NT2/D1 (cell line): ENCODE measurements at regions not wholly inside any gene's neighbourhood (a gene's known extent, or its start where the extent isn't known, plus 50 kb on each side); places are given as distances from the start of the nearest gene placed in this dataset.

ENCODE experiments used
- DNase-seq: peaks from one replicate; pipeline ENCODE4 v3.0.0-alpha.2; 2011; ENCODE audit warnings: low read depth, low spot score
- H3K27me3 ChIP-seq: 2 replicates; pipeline ENCODE4 v1.6.0; 2011; ENCODE audit warnings: mild to moderate bottlenecking; ENCODE audit not compliant: insufficient read length, insufficient read depth
- H3K36me3 ChIP-seq: 2 replicates; pipeline ENCODE4 v1.6.1; 2011; ENCODE audit warnings: mild to moderate bottlenecking, low read length, mixed read lengths; ENCODE audit not compliant: insufficient read depth, insufficient read length
- H3K4me1 ChIP-seq: 2 replicates; pipeline ENCODE4 v1.5.1; 2011; ENCODE audit not compliant: insufficient read depth, insufficient read length
- H3K4me3 ChIP-seq: 2 replicates; pipeline ENCODE4 v1.5.1; 2011; ENCODE audit warnings: low read depth; ENCODE audit not compliant: insufficient read length
- H3K9ac ChIP-seq: 2 replicates; pipeline ENCODE4 v1.6.0; 2011; ENCODE audit warnings: low read depth; ENCODE audit not compliant: insufficient read length
- H3K9me3 ChIP-seq: 2 replicates; pipeline ENCODE4 v1.5.1; 2011; ENCODE audit warnings: mild to moderate bottlenecking, low read length; ENCODE audit not compliant: insufficient read depth
- SUZ12 ChIP-seq: IDR thresholded peaks from 2 replicates; pipeline ENCODE4 v1.6.1; 2011; ENCODE audit not compliant: insufficient read length, insufficient read depth; ENCODE audit errors: extremely low read depth
- YY1 ChIP-seq: IDR thresholded peaks from 2 replicates; pipeline ENCODE4 v1.6.1; 2011; ENCODE audit not compliant: insufficient read length, insufficient read depth
- ZNF274 ChIP-seq: IDR thresholded peaks from 2 replicates; pipeline ENCODE4 v1.6.1; 2011; ENCODE audit warnings: mild to moderate bottlenecking, low read depth, low read length

DNA sequence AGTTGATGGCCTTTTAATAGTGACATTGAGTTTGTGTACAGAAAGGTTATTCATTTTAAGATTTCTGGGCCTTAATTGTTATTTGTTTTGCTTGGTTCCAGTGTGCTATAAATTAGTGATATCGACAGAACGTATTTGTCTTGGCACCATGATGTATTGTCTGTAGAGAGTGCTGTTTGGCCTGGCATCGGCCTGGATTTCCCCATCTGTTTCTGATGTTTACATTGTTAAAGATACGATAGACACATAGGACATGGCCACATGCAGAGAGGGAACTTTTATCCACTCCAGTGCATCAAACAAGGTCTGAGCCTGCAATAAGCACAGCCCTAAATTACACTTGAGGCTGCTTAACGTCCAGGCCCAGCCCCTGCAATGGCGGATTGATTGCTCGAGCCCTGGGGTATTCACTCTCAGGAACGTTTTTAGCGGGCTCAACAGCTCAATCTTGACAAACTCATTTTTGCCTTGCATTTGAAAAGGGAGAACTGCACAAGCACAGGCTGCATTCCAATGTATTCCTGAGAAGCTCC is 144.7 kb downstream of the SLC4A3 start:
- no peaks in the 10 kb centered on the region for H3K27me3 ChIP-seq
- TF ChIP-seq YY1 (no peak), SUZ12 (no peak), ZNF274 (no peak)
- H3K9me3 ChIP-seq, result no peaks in the 10 kb centered on the region
- H3K9ac ChIP-seq, result no peak overlapping the region
- H3K36me3 ChIP-seq, result no peaks in the 10 kb centered on the region
- H3K4me3 ChIP-seq, result no peak overlapping the region
- H3K4me1 ChIP-seq, result no peaks in the 10 kb centered on the region
- DNase-seq, result no peak

DNA sequence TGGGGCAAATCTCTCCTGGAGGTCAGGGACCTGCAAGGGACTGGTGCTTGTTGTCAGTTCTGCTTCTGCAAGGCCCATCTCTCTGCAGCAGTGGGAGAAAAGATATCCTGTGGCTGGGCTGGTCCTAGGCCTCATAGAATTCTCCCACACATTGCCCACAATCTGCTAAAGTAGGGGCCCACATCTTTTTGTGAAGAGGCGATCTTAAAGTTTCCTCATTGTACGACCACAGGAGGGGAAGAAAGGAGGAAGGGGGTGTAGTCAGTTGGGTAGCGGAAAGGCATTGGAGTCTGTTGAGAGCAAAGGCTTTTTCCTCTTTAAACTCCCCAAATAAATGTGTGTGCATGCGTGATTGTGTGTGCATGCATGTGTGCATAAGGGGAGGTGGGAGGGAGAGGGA is 145.3 kb downstream of the SLC4A3 start:
- H3K36me3 ChIP-seq, result no peaks in the 10 kb centered on the region
- H3K27me3 ChIP-seq, result no peaks in the 10 kb centered on the region
- no peak for DNase-seq
- H3K9me3 ChIP-seq, result no peaks in the 10 kb centered on the region
- H3K4me1 ChIP-seq, result no peaks in the 10 kb centered on the region
- no peak overlapping the region for H3K9ac ChIP-seq
- TF ChIP-seq SUZ12 (no peak), ZNF274 (no peak), YY1 (no peak)
- no peak overlapping the region for H3K4me3 ChIP-seq

DNA sequence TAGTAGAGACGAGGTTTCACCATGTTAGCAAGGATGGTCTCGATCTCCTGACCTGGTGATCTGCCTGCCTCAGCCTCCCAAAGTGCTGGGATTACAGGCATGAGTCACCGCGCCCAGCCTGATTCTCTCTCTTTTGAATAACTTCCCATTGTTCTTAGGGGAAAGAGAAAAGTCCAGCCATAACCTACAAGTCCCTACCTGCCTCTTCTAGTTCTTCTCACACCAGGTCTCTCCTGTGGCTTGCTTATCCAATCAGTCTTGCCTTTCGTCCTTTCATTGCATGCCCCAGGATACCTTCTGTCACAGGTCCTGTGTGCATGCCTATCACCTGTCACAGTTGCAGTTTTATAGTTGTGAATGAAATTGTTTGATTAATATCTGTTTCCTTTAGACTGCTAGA is 148.1 kb downstream of the SLC4A3 start:
- TF ChIP-seq ZNF274 (no peak), YY1 (no peak), SUZ12 (no peak)
- H3K27me3 ChIP-seq, result no peaks in the 10 kb centered on the region

DNA sequence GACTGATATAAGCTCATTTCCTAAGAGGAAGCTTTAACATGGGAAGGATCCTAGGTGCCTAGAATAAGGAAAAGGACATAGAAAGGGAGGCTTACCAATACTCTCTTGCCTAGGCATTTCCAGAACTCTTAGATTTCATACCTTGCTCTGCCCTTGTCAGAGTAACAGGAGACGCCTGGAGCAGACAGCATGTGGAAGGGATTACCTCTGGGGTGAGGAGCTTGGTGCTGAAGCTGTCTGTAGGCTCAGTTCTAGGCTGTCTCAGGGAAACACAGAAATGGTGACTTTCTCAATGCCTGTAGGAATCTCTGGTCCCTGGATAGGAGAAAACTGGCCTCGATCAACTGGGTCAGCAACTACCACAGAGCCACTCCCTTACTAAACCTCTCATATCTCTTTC is 150.0 kb downstream of the SLC4A3 start:
- Histone ChIP-seq H3K4me3 (no peak overlapping the region), H3K4me1 (no peaks in the 10 kb centered on the region), H3K36me3 (no peaks in the 10 kb centered on the region), H3K27me3 (no peaks in the 10 kb centered on the region), H3K9me3 (no peaks in the 10 kb centered on the region), H3K9ac (no peak overlapping the region)
- TF ChIP-seq ZNF274, result no peak
- TF ChIP-seq SUZ12, result no peak
- no peak for TF ChIP-seq YY1
- DNase-seq, result no peak

More for the DNA sequence above, 148.1 kb downstream of the SLC4A3 start:
- Histone ChIP-seq H3K4me3 (no peak overlapping the region), H3K4me1 (no peaks in the 10 kb centered on the region), H3K9me3 (no peaks in the 10 kb centered on the region), H3K36me3 (no peaks in the 10 kb centered on the region), H3K9ac (no peak overlapping the region)
- DNase-seq, result no peak

DNA sequence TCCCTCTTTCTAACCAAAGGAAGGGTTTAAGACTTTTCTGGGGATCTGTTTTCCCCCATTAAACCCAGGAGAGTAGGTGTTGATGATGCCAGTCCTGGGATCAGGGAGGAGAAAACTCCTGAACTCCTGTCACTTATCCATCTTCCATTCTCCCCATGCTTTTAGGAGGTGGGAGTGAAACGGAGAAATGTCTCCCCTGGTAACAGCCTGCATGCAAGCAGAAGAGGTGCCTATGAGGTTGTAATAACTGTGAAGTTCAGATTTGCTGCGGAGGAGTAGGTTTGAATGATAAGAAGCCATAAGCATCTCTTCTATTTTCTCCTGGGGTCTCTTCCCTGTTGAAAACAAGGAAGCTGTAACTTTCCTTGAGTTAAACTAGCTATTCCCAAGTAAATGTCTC is 150.8 kb downstream of the SLC4A3 start:
- DNase-seq, result no peak

GRCh38 chr2:219782737-219783348 is 155.4 kb downstream of the SLC4A3 start:
- Histone ChIP-seq H3K9me3 (no peaks in the 10 kb centered on the region), H3K4me3 (no peak overlapping the region), H3K36me3 (no peaks in the 10 kb centered on the region), H3K4me1 (no peaks in the 10 kb centered on the region), H3K27me3 (no peaks in the 10 kb centered on the region), H3K9ac (no peak overlapping the region)
- no peak for DNase-seq
- TF ChIP-seq SUZ12 (no peak), YY1 (no peak), ZNF274 (no peak)

More for the DNA sequence above, 150.8 kb downstream of the SLC4A3 start:
- Histone ChIP-seq H3K9ac (no peak overlapping the region), H3K4me3 (no peak overlapping the region), H3K9me3 (no peaks in the 10 kb centered on the region), H3K4me1 (no peaks in the 10 kb centered on the region), H3K27me3 (no peaks in the 10 kb centered on the region), H3K36me3 (no peaks in the 10 kb centered on the region)
- no peak for TF ChIP-seq ZNF274
- TF ChIP-seq YY1, result no peak
- TF ChIP-seq SUZ12, result no peak

DNA sequence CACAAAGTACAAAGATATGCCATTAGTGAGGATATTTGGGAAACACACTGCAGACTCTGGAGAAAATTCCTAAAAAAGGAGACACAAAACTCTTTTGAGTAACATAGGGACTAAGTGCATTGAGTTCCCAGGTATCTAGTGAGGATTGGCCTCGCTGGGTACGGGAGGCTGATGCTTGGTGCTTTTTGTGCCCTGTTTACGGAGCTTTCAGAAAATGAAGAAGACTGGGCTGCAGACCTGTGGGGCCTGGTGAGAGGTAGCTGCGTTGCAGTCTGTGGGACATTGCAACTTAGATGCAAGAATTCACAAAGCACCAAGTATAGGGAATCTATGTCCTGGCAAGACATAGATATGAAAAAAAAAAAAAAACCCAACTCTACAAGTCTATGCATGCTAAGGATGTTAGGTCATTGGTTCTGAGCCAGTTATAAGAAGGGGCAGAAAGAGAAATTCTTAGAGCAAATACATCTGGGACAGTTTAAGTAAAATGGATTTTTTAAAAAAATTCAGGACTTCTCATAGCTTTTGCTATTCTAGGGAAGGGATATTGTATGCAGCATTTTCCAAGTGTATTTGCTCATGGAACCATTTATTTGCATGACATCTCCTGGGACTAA is 156.0 kb downstream of the SLC4A3 start:
- DNase-seq, result no peak
- H3K4me3 ChIP-seq, result no peak overlapping the region

More for the DNA sequence above, 156.0 kb downstream of the SLC4A3 start:
- no peaks in the 10 kb centered on the region for H3K27me3 ChIP-seq
- H3K4me1 ChIP-seq, result no peaks in the 10 kb centered on the region
- TF ChIP-seq SUZ12, result no peak
- TF ChIP-seq ZNF274, result no peak
- no peak for TF ChIP-seq YY1
- no peaks in the 10 kb centered on the region for H3K9me3 ChIP-seq
- no peak overlapping the region for H3K9ac ChIP-seq
- no peaks in the 10 kb centered on the region for H3K36me3 ChIP-seq
